Duodenal mucosa (tissue), 2 donors: ENCODE measurements at regions not wholly inside any gene's neighbourhood (a gene's known extent, or its start where the extent isn't known, plus 50 kb on each side); places are given as distances from the start of the nearest gene placed in this dataset.

Experiments
- H3K27ac ChIP-seq: one replicate; pipeline ENCODE4 v1.7.0; 2013; ENCODE audit warnings: low read depth, low read length
- H3K27me3 ChIP-seq, 2 donors: one replicate each; pipeline ENCODE4 v1.7.0; 2013; ENCODE audit warnings: low read length in 2 of 2, control low read depth in 1 of 2; ENCODE audit not compliant: insufficient read depth in 2 of 2, control insufficient read depth in 1 of 2
- H3K36me3 ChIP-seq, 2 donors: one replicate each; pipeline ENCODE4 v1.7.0; 2013; ENCODE audit warnings: low read length in 2 of 2, control low read depth in 1 of 2; ENCODE audit not compliant: insufficient read depth in 2 of 2, control insufficient read depth in 1 of 2
- H3K4me1 ChIP-seq, 2 donors: one replicate each; pipeline ENCODE4 v1.7.0; 2013; ENCODE audit warnings: low read length in 2 of 2, control low read depth in 1 of 2; ENCODE audit not compliant: insufficient read depth in 2 of 2, control insufficient read depth in 1 of 2
- H3K4me3 ChIP-seq, 2 donors: one replicate each; pipeline ENCODE4 v1.7.0; 2013; ENCODE audit warnings: low read length in 2 of 2, low read depth in 1 of 2
- H3K9ac ChIP-seq, 2 donors: one replicate each; pipeline ENCODE4 v1.7.0; 2013; ENCODE audit warnings: low read length in 2 of 2, low read depth in 1 of 2
- H3K9me3 ChIP-seq, 2 donors: one replicate each; pipeline ENCODE4 v1.7.0; 2013; ENCODE audit warnings: low read length in 2 of 2, control low read depth in 1 of 2; ENCODE audit not compliant: control insufficient read depth in 1 of 2

GRCh38 chr12:66837311-66837627 lies 158.4 kb upstream of the GRIP1 start:
- Histone ChIP-seq H3K4me3 (no peak overlapping the region), H3K9ac (no peak overlapping the region), H3K27ac (no peak overlapping the region), H3K4me1 (no peaks in the 10 kb centered on the region), H3K36me3 (no peaks in the 10 kb centered on the region), H3K27me3 (no peaks in the 10 kb centered on the region), H3K9me3 (no peaks in the 10 kb centered on the region)

DNA sequence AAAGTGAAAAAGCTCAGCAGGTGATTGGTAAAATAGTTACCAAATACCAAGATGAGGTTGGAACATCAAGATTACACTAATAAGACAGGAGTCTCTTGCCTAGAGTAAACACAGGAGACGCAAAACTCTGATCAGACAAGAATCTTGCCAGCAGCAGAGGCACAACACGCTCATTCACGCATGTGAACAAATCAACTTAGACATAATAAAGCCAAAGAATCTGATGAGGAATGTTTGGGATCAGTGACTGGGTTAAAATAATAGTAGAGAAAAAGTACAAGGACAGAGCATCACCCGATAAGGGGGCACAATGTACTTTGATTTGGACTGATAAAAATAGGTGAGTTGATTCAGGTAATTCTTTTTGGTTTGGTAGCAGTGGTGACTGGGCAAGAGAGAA lies 159.5 kb upstream of the GRIP1 start:
- Histone ChIP-seq H3K9me3 (no peaks in the 10 kb centered on the region), H3K4me3 (no peak overlapping the region)

DNA sequence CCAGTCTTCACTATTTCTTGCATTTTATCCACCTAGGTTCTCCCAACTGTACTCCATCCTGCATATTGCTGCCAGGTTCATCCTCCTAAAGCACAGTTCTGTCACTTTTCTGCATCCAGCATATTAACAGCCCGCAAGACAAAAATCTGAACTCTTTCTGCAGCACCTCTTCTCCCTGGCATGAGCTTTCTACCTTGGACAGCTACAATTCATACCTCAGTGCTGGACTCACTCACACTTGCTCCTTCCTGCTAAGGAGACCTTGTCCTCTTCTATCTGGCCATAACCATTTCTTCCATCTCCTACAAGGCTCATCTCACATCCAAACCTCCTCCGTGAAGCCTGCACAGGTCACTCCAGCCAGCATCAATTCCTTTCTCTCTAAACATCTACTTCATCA lies 170.1 kb upstream of the GRIP1 start:
- no peaks in the 10 kb centered on the region for H3K4me1 ChIP-seq

More for the DNA sequence above, 159.5 kb upstream of the GRIP1 start:
- Histone ChIP-seq H3K9ac (no peak overlapping the region), H3K36me3 (no peaks in the 10 kb centered on the region), H3K27me3 (no peaks in the 10 kb centered on the region), H3K27ac (no peak overlapping the region), H3K4me1 (no peaks in the 10 kb centered on the region)

GRCh38 chr12:66851134-66851533 lies 172.3 kb upstream of the GRIP1 start:
- Histone ChIP-seq H3K9me3 (no peaks in the 10 kb centered on the region), H3K36me3 (no peaks in the 10 kb centered on the region), H3K4me3 (no peak overlapping the region), H3K27me3 (no peaks in the 10 kb centered on the region), H3K4me1 (no peaks in the 10 kb centered on the region), H3K9ac (no peak overlapping the region), H3K27ac (no peak overlapping the region)

More for the DNA sequence above, 170.1 kb upstream of the GRIP1 start:
- no peak overlapping the region for H3K9ac ChIP-seq
- no peaks in the 10 kb centered on the region for H3K36me3 ChIP-seq
- no peaks in the 10 kb centered on the region for H3K9me3 ChIP-seq
- H3K27me3 ChIP-seq, result no peaks in the 10 kb centered on the region
- no peak overlapping the region for H3K27ac ChIP-seq
- no peak overlapping the region for H3K4me3 ChIP-seq

DNA sequence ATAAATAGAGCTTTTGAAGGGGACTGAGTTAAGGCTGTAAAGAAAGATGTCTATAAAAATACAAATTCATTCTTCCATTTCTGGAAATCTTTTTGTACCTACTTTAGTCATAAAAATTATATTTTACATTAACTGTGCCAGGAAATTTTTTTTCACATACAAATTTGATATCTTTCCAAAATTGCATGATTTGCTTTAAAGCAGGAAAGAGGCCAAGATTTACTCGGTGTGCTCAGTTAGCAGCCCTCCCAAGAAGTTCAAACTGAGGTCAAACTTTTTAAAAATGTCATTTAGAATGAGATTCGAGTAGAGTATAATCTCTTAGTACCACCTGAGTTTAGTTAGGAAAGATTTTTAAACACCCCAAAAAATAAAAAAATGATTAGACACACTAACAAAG lies 173.2 kb upstream of the GRIP1 start:
- H3K9ac ChIP-seq, result no peak overlapping the region
- H3K36me3 ChIP-seq, result no peaks in the 10 kb centered on the region
- H3K4me3 ChIP-seq, result no peak overlapping the region
- H3K4me1 ChIP-seq, result no peaks in the 10 kb centered on the region
- H3K27ac ChIP-seq, result no peak overlapping the region
- no peaks in the 10 kb centered on the region for H3K9me3 ChIP-seq
- no peaks in the 10 kb centered on the region for H3K27me3 ChIP-seq

DNA sequence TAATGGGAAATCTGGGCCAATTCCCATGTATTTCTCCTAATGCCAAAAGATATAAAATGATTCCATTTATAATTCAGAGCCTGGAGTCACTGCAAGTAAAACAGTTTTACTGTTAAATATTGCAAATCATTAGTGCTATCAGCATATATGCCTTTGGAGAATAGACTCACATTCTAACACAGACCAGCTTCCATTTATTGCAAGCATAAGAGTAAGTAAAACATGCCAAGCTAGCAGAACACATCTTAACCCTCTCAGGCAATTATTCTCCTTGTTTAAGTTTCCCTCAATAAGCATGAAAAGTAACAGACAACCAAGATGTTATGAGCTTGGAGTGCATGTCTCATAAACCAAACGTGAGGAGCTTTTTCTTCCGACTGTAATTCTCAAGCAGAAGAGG lies 173.9 kb upstream of the GRIP1 start:
- Histone ChIP-seq H3K9ac (no peak overlapping the region), H3K27ac (no peak overlapping the region), H3K9me3 (no peaks in the 10 kb centered on the region), H3K4me3 (no peak overlapping the region), H3K27me3 (no peaks in the 10 kb centered on the region), H3K36me3 (no peaks in the 10 kb centered on the region), H3K4me1 (no peaks in the 10 kb centered on the region)

DNA sequence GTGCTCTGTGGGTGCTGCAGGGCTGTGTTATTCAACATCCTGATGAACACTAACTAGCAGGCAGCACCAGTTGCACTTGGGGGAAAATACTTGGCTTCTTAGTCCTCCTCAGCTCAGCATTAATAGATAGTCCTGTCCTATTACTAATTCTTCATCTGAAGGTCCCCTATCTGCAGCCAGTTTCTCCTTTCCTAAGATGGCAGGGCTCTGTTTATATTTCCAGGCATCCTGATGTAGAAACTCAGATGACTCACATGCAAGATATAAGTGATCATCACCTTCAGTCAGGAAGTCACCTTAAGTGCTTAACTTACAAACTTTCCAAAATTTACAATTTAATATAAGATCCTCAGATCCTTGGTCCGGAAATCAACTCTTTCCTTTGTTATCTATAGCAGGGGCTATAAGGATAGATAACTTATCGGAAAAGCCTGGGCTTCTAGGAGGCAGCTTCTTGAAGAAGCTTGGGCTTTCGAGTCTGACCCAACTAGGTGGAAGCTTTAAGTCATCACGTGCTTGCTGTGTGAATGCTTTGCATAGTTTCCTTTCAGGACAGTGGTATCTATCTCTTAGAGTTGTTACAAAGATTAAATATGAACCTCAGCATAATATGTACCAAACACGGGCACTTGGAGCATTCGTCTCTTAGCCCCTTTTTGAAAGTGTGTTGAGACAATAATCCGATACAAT lies 181.0 kb upstream of the GRIP1 start:
- Histone ChIP-seq H3K9me3 (no peaks in the 10 kb centered on the region), H3K4me1 (peaks cover 0 to 6% of the 10 kb centered on the region in 2 donors), H3K27me3 (no peaks in the 10 kb centered on the region), H3K36me3 (no peaks in the 10 kb centered on the region), H3K27ac (no peak overlapping the region), H3K9ac (no peak overlapping the region), H3K4me3 (no peak overlapping the region)

DNA sequence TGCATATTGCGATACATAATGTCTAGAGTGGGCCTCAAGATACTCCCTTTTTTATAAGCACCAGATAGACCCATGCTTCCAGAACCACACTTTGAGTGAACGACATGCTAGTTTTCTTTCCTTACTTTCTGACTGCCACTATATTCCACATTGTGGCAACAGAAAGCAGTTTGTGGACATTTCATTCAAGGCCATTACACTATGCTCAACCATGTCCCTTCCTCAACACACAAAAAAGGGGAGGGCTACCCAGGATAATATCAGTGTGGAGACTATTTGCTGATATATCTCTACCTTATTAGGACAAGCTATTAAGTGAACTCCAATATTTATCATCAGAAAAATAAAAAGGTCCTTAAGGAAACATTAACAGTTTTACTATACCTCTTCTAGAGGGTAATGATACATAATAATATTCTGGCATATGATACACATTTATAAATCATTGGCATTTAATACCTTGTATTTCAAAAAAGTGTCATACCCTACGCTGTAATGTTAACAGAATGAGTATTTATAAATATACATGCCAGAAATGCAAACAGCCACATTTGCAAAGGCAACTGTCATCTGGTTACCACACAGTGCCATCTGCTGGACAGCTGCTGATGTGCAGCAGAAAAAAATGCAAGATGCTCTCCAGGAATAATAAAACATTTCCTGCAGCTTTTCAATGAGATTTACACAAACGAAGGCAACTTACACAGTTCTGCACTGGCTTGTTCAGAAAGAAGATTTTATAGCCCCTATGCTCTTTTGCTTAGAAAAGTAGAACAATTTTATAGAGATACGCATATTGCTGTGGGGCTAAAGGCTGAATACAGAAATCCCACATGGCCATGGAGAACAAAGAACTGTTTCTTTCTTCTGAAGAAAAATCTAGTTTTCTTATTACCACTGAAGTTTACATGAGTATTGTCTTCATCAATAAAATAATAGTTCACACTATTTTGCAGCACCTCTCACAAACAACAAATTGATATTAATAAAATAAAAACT lies 182.2 kb upstream of the GRIP1 start:
- Histone ChIP-seq H3K4me3 (no peak overlapping the region), H3K36me3 (no peaks in the 10 kb centered on the region), H3K4me1 (peaks cover 0 to 6% of the 10 kb centered on the region in 2 donors), H3K27me3 (no peaks in the 10 kb centered on the region), H3K9ac (no peak overlapping the region), H3K9me3 (no peaks in the 10 kb centered on the region), H3K27ac (no peak overlapping the region)

GRCh38 chr12:66862356-66862985 lies 183.6 kb upstream of the GRIP1 start:
- H3K9me3 ChIP-seq, result no peaks in the 10 kb centered on the region
- H3K36me3 ChIP-seq, result no peaks in the 10 kb centered on the region
- H3K27me3 ChIP-seq, result no peaks in the 10 kb centered on the region

DNA sequence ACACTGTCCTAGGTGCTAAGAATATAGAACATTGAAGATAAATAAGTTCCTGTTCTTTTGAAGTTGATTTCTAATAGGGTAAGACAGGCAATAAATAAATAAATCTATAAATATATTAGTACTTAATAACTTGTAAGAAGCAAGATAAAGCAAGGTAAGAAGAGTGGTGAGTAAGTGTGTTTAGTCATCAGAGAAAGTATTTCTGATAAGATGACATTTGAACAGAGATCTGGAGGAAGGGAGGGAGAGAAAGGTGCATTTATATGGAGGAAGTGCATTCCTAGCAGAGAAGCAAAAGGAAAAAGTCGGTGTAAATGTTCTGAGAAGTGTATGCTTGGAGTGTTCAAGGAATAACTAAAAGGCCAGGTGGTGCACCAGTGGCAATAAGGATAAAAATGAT lies 184.4 kb upstream of the GRIP1 start:
- peaks cover 0 to 6% of the 10 kb centered on the region in 2 donors for H3K4me1 ChIP-seq
- H3K9ac ChIP-seq, result no peak overlapping the region
- no peaks in the 10 kb centered on the region for H3K9me3 ChIP-seq
- no peaks in the 10 kb centered on the region for H3K36me3 ChIP-seq
- no peak overlapping the region for H3K27ac ChIP-seq
- H3K4me3 ChIP-seq, result no peak overlapping the region
- H3K27me3 ChIP-seq, result no peaks in the 10 kb centered on the region

More at GRCh38 chr12:66862356-66862985, 183.6 kb upstream of the GRIP1 start:
- peaks cover 0 to 6% of the 10 kb centered on the region in 2 donors for H3K4me1 ChIP-seq
- no peak overlapping the region for H3K9ac ChIP-seq
- H3K4me3 ChIP-seq, result no peak overlapping the region
- H3K27ac ChIP-seq, result no peak overlapping the region
